Stimulated activated CD8-positive, alpha-beta memory T cell treated with anti-CD3 and anti-CD28 coated beads, Interleukin-4, amount 100 ng/mL, for 4 hours (primary cell): ENCODE measurements at regions not wholly inside any gene's neighbourhood (a gene's known extent, or its start where the extent isn't known, plus 50 kb on each side); places are given as distances from the start of the nearest gene placed in this dataset.
"Not testable (repeated sequence)": the region's sequence is repeated elsewhere in the genome, so short reads cannot be mapped to it uniquely, and the experiment has no call there.

Experiments used
- DNase-seq, 2 donors: peaks; one replicate each; pipeline ENCODE4 v3.0.0-alpha.2; 2020; ENCODE audit warnings: low read depth in 2 of 2, low spot score in 1 of 2

GRCh38 chr22:26914519-26915185, 257.3 kb downstream of the MIAT start:
- no peak for DNase-seq

DNA sequence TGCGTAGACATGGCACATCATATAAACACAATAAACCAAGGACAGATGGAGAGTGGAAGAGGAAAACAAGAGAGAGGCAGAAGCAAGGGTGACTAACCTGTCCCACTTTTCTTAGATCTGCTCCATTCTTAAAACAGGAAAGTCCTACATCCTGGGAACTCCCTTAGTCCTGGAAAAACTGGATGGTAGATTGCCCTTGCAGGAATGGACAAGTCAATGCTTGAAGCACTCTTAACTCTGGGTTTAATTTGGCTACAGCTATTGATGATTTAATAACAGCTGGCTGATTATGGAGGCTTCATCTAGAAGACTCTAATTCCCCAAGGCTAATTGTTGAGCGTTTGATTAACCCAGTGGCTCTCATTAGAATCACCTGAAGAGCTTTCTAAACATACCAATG, 258.8 kb downstream of the MIAT start:
- DNase-seq: no peak

DNA sequence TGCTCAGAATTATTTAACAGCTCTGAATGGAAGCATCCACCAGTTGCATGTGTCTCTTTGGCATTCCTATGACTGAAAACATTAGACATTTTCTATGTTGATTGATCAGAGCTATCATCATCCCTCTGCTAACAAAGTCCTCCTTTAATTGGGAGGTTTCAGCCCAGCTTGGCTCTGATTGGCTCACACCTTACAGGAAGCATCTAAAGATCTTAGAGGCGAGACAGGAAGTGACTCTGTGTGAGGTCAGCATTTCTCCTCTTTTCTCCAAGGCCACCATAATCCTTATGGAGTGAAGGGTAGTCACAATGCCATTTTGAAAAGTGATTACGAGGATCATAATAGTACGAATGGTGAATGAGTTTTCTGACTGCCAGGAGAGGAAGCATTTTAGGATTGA, 260.8 kb downstream of the MIAT start:
- DNase-seq: no peak

DNA sequence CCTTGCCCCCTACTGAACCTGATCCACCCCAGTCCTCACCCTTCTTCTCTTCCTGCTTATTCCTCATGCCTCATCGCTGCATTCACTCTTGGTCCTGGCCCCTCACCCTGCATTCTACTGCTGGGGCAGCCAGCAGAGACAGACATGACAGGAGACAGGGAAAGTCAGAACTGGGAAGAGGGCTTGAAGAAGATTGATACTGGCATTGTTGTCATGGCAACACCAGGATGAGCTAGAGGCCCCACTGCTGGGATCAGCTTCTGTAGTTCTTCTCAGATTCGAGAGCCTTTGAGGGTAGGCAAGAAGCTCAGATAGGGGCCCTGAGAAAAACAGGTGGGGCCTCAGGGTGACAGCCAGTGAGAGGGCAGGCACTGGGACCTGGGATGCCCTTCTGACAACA, 264.3 kb downstream of the MIAT start:
- DNase-seq: no peak

- DNase-seq: no peak
These were observed 265.4 kb downstream of the MIAT start for GRCh38 chr22:26922806-26923205.

DNA sequence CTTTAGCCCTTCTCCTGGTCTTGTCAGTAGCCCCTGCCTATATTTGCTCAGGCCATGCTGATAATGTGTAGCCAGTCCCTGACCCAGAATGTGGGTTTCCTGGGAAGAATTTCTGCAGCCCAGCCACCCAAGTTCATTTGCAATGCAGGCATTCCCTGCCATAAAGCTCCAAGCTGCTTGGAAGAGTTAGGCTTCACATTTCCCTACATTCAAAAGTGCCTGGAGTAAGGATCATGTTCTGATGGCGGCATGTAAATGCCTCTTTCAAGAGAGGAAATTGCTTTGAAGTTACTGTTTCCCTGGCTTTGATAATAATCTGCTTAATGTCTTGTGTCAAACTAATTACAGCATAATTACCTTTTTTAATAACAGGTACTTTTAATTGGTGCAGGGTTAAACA, 266.1 kb downstream of the MIAT start:
- no peak for DNase-seq

DNA sequence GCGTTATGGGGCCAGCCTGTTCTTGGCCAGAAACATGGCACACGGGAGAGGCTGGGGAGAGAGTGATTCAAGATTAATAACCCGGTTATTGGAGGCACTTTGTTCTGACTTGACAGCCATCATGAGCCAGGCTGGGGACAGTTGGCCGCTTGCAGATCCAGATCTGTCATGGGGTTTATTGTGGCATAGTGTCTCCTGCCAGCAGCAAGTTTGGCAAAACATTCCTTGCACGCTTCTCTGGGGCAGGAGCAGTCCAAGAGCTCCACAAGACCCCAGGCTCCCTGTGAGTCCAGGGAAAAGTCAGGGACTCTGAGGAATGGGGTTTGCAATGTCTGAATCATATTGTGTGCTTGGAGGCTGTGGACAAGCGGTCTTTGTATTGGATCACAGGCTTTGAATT, 270.4 kb downstream of the MIAT start:
- no peak for DNase-seq

DNA sequence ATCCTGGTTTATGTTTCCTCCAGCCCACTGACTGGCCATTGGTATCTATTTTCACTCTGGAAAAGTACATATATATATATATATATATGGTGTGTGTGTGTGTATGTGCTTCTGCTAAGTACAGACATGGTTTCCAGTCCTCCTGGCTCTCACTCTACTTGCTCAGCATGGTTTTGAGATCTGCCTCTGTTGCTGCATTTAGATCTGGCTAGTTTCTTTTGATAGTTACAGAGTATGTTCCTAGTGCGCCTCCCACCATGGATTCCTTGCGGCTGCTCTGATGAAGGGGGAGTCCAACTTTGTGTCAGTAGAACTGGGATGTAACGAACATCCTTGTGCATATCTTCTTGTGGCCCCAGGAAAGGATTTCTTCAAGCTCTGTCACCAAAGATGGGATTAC, 274.1 kb downstream of the MIAT start:
- DNase-seq: no peak

- DNase-seq: no peak
These were observed 275.8 kb downstream of the MIAT start for GRCh38 chr22:26933105-26933590.

- DNase-seq: no peak
These were observed 279.8 kb downstream of the MIAT start for GRCh38 chr22:26937213-26937612.

- no peak for DNase-seq
These were observed 282.1 kb downstream of the MIAT start for GRCh38 chr22:26939466-26939865.

GRCh38 chr22:26941896-26942636, 284.7 kb downstream of the MIAT start:
- no peak for DNase-seq

- no peak for DNase-seq
These were observed 285.2 kb downstream of the MIAT start for GRCh38 chr22:26942637-26942957.

DNA sequence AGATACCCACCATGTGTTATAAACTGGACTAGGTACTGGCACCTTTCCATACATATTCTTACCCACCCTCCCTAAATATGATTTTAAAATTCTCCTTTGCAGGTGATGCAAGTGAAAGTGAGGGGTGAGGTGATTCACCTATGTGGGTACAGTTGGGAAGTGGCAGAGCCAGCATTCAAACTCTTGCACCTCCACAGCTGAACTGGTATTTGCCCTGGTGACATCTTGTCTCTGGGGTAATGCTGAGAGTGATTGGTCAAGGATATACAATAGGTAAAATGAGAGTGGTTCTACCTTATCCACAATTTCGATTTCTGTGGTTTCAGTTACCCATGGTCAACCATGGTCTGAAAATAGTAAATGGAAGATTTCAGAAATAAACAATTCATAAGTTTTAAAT, 288.2 kb downstream of the MIAT start:
- DNase-seq: no peak

- DNase-seq: no peak
These were observed 291.8 kb downstream of the MIAT start for GRCh38 chr22:26949193-26949592.

GRCh38 chr22:26951139-26951538, 293.8 kb downstream of the MIAT start:
- not testable (repeated sequence) for DNase-seq

GRCh38 chr22:26952004-26952403, 294.6 kb downstream of the MIAT start:
- no peak for DNase-seq

DNA sequence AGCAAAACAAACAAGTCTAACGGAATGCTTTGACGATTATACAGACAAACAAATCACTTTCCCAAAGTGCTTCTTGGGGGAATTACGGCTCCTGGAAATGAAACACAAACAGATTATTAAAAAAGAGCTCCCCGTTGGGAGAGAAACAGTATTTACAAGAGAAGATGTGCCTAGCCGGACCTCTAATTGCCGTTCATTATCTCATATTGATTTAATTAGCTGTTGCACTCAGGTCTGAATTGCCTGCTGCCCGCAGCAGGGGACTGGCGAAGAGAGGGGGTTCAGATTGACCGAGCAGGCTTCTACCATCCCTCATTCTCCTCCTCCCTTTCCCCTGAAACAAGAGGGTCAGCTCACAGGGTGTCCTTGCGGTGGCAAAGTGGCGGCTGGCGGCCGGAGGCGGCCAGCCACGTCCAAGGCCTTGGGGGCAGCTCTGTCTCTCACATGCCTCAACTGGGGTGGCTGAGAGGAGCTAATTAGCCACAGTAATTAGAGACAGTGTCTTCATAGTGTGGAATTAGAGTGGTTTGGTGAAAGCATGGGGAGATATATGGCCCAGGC, 295.1 kb downstream of the MIAT start:
- DNase-seq: no peak

- DNase-seq: no peak
These were observed 295.9 kb downstream of the MIAT start for GRCh38 chr22:26953012-26953883.

GRCh38 chr22:26956371-26956770, 299.0 kb downstream of the MIAT start:
- DNase-seq: no peak

GRCh38 chr22:26957176-26957575, 299.8 kb downstream of the MIAT start:
- no peak for DNase-seq

DNA sequence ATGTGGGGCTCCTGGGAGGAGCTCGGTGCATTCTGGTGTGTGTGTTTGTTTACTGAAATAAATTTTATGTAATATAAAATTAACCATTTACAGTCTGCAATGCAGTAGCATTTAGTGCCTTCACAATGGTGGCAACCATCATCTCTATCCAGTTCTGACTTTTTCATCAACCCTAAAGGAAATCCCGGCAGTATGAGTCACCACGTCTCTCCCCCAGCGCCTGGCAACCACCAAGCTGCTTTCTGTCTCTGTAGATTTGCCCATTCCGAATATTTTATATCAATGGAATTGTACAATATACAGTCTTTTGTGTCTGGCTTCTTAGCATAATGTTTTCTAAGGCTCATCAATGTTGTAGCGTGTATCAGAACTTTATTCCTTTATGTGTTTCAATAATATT, 300.5 kb downstream of the MIAT start:
- no peak for DNase-seq
